GM23248 (cell line): ENCODE measurements at regions not wholly inside any gene's neighbourhood (a gene's known extent, or its start where the extent isn't known, plus 50 kb on each side); places are given as distances from the start of the nearest gene placed in this dataset.

ENCODE experiments used
- EZH2 ChIP-seq: fragments of 200-600 bp; sonication (generic); IDR thresholded peaks from 2 replicates; pipeline ENCODE4 v1.6.1; 2018; ENCODE audit warnings: antibody characterized with exemption, mild to moderate bottlenecking; ENCODE audit not compliant: insufficient read depth, poor library complexity, severe bottlenecking
- EZH2phosphoT487 ChIP-seq: fragments of 200-600 bp; sonication (generic); IDR thresholded peaks from 2 replicates; pipeline ENCODE4 v1.6.1; 2018; ENCODE audit warnings: antibody characterized with exemption, moderate library complexity, mild to moderate bottlenecking, low read depth; ENCODE audit not compliant: insufficient read depth

DNA sequence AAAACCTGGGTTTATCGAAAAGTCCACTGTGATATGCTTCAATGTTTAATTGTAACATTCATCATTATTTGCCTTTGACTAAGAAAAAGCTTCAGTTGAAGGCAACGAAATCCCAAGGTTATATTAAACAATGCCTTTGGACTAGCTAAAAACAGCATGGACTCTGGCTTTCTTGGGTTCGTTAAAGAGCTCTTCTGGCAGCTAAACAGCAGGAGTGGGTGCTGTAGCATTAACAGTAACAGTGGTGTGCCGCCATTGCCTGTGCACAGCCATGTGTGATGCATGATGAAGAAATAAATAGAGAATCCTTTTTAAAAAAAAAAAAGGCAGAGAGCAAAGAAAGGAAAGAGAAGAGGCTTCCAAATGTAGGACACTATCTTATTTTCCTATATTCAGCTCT lies 406.6 kb upstream of the FAT3 start:
- TF ChIP-seq EZH2phosphoT487 (no peak), EZH2 (no peak)
